WTC11 (cell line): ENCODE measurements at regions not wholly inside any gene's neighbourhood (a gene's known extent, or its start where the extent isn't known, plus 50 kb on each side); places are given as distances from the start of the nearest gene placed in this dataset.

Source experiments
- ESRRA ChIP-seq: sonication (generic); formaldehyde crosslinking; IDR thresholded peaks from 2 replicates; pipeline ENCODE4 v1.8.1; 2022; ENCODE audit warnings: mild to moderate bottlenecking, missing genetic modification reagents, borderline replicate concordance
- IRF2 ChIP-seq: sonication (generic); formaldehyde crosslinking; IDR thresholded peaks from 2 replicates; pipeline ENCODE4 v1.8.0; 2022; ENCODE audit warnings: low read depth, missing genetic modification reagents, borderline replicate concordance
- JUN ChIP-seq: sonication (generic); formaldehyde crosslinking; IDR thresholded peaks from 2 replicates; pipeline ENCODE4 v1.8.0; 2023; ENCODE audit warnings: mild to moderate bottlenecking, missing genetic modification reagents
- NFYB ChIP-seq: sonication (generic); formaldehyde crosslinking; conservative IDR thresholded peaks from 2 replicates; pipeline ENCODE4 v1.8.0; 2022; ENCODE audit warnings: low read depth, missing genetic modification reagents
- NR1H2 ChIP-seq: sonication (generic); formaldehyde crosslinking; IDR thresholded peaks from 2 replicates; pipeline ENCODE4 v1.9.0; 2021; ENCODE audit warnings: mild to moderate bottlenecking, moderate library complexity, missing genetic modification reagents
- RELA ChIP-seq: sonication (generic); formaldehyde crosslinking; IDR thresholded peaks from 2 replicates; pipeline ENCODE4 v1.8.1; 2022; ENCODE audit warnings: missing genetic modification reagents, mild to moderate bottlenecking, borderline replicate concordance
- SMAD4 ChIP-seq: sonication (generic); formaldehyde crosslinking; IDR thresholded peaks from 2 replicates; pipeline ENCODE4 v1.8.0; 2022; ENCODE audit warnings: mild to moderate bottlenecking, missing genetic modification reagents
- ZNF138 ChIP-seq: sonication (generic); formaldehyde crosslinking; conservative IDR thresholded peaks from 2 replicates; pipeline ENCODE4 v1.8.1; 2022; ENCODE audit warnings: mild to moderate bottlenecking, moderate library complexity, missing genetic modification reagents
- ZNF671 ChIP-seq: fragments of 250-450 bp; sonication (Bioruptor Pico); IDR thresholded peaks from 2 replicates; pipeline ENCODE4 v1.8.0; 2021; ENCODE audit warnings: mild to moderate bottlenecking
- TF ChIP-seq, protein P1 (sequence below): sonication (generic); formaldehyde crosslinking; conservative IDR thresholded peaks from 2 replicates; pipeline ENCODE4 v1.8.1; 2023; ENCODE audit warnings: mild to moderate bottlenecking, low read depth, missing genetic modification reagents, moderate library complexity
- TF ChIP-seq, protein P2 (sequence below): fragments of 250-450 bp; sonication (Bioruptor Pico); IDR thresholded peaks from 2 replicates; pipeline ENCODE4 v1.9.0; 2021; ENCODE audit warnings: mild to moderate bottlenecking
- TF ChIP-seq, protein P3 (sequence below): sonication (generic); formaldehyde crosslinking; IDR thresholded peaks from 2 replicates; pipeline ENCODE4 v1.8.1; 2022; ENCODE audit warnings: mild to moderate bottlenecking, moderate library complexity, missing genetic modification reagents
- TF ChIP-seq, protein P4 (sequence below): sonication (generic); formaldehyde crosslinking; IDR thresholded peaks from 2 replicates; pipeline ENCODE4 v1.8.0; 2022; ENCODE audit warnings: missing genetic modification reagents
- TF ChIP-seq, protein P5 (sequence below): fragments of 250-450 bp; sonication (Bioruptor Pico); IDR thresholded peaks from 2 replicates; pipeline ENCODE4 v1.9.0; 2021; ENCODE audit warnings: moderate library complexity, mild to moderate bottlenecking, inconsistent platforms, borderline replicate concordance
- TF ChIP-seq, protein P6 (sequence below): sonication (generic); formaldehyde crosslinking; IDR thresholded peaks from 2 replicates; pipeline ENCODE4 v1.8.1; 2023; ENCODE audit warnings: mild to moderate bottlenecking, missing genetic modification reagents, borderline replicate concordance

DNA sequence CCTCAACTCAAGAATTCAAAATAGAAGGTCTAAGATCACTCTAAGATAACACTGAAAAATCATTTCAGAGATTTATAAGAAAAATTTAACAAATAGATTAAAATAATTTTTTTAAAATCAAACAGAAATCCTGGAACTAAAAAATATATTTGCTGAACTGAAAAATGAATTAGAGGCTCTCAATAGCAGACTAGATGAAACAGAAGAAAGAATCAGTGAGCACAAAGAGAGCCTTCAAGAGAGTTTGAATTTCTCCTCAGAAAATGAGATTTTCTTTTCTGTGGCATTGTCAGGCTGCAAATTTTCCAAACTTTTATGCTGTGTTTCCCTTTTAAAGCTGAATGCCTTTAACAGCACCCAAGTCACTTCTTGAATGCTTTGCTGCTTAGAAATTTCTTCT, 335.0 kb upstream of the SLC7A11 start (continued):
- TF ChIP-seq, protein P1, sequence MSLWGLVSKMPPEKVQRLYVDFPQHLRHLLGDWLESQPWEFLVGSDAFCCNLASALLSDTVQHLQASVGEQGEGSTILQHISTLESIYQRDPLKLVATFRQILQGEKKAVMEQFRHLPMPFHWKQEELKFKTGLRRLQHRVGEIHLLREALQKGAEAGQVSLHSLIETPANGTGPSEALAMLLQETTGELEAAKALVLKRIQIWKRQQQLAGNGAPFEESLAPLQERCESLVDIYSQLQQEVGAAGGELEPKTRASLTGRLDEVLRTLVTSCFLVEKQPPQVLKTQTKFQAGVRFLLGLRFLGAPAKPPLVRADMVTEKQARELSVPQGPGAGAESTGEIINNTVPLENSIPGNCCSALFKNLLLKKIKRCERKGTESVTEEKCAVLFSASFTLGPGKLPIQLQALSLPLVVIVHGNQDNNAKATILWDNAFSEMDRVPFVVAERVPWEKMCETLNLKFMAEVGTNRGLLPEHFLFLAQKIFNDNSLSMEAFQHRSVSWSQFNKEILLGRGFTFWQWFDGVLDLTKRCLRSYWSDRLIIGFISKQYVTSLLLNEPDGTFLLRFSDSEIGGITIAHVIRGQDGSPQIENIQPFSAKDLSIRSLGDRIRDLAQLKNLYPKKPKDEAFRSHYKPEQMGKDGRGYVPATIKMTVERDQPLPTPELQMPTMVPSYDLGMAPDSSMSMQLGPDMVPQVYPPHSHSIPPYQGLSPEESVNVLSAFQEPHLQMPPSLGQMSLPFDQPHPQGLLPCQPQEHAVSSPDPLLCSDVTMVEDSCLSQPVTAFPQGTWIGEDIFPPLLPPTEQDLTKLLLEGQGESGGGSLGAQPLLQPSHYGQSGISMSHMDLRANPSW (CRISPR knock-in tag) = no peak
- TF ChIP-seq, protein P2, sequence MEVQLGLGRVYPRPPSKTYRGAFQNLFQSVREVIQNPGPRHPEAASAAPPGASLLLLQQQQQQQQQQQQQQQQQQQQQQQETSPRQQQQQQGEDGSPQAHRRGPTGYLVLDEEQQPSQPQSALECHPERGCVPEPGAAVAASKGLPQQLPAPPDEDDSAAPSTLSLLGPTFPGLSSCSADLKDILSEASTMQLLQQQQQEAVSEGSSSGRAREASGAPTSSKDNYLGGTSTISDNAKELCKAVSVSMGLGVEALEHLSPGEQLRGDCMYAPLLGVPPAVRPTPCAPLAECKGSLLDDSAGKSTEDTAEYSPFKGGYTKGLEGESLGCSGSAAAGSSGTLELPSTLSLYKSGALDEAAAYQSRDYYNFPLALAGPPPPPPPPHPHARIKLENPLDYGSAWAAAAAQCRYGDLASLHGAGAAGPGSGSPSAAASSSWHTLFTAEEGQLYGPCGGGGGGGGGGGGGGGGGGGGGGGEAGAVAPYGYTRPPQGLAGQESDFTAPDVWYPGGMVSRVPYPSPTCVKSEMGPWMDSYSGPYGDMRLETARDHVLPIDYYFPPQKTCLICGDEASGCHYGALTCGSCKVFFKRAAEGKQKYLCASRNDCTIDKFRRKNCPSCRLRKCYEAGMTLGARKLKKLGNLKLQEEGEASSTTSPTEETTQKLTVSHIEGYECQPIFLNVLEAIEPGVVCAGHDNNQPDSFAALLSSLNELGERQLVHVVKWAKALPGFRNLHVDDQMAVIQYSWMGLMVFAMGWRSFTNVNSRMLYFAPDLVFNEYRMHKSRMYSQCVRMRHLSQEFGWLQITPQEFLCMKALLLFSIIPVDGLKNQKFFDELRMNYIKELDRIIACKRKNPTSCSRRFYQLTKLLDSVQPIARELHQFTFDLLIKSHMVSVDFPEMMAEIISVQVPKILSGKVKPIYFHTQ (CRISPR knock-in tag) = no peak
- TF ChIP-seq SMAD4 (CRISPR knock-in tag) (no peak), NFYB (CRISPR knock-in tag) (no peak), ESRRA (CRISPR knock-in tag) (no peak), ZNF671 (CRISPR knock-in tag) (no peak), ZNF138 (no peak), NR1H2 (CRISPR knock-in tag) (no peak), JUN (CRISPR knock-in tag) (no peak), RELA (CRISPR knock-in tag) (no peak), IRF2 (no peak)
- TF ChIP-seq, protein P3, sequence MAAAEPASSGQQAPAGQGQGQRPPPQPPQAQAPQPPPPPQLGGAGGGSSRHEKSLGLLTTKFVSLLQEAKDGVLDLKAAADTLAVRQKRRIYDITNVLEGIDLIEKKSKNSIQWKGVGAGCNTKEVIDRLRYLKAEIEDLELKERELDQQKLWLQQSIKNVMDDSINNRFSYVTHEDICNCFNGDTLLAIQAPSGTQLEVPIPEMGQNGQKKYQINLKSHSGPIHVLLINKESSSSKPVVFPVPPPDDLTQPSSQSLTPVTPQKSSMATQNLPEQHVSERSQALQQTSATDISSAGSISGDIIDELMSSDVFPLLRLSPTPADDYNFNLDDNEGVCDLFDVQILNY (CRISPR knock-in tag) = no peak
- TF ChIP-seq, protein P4, sequence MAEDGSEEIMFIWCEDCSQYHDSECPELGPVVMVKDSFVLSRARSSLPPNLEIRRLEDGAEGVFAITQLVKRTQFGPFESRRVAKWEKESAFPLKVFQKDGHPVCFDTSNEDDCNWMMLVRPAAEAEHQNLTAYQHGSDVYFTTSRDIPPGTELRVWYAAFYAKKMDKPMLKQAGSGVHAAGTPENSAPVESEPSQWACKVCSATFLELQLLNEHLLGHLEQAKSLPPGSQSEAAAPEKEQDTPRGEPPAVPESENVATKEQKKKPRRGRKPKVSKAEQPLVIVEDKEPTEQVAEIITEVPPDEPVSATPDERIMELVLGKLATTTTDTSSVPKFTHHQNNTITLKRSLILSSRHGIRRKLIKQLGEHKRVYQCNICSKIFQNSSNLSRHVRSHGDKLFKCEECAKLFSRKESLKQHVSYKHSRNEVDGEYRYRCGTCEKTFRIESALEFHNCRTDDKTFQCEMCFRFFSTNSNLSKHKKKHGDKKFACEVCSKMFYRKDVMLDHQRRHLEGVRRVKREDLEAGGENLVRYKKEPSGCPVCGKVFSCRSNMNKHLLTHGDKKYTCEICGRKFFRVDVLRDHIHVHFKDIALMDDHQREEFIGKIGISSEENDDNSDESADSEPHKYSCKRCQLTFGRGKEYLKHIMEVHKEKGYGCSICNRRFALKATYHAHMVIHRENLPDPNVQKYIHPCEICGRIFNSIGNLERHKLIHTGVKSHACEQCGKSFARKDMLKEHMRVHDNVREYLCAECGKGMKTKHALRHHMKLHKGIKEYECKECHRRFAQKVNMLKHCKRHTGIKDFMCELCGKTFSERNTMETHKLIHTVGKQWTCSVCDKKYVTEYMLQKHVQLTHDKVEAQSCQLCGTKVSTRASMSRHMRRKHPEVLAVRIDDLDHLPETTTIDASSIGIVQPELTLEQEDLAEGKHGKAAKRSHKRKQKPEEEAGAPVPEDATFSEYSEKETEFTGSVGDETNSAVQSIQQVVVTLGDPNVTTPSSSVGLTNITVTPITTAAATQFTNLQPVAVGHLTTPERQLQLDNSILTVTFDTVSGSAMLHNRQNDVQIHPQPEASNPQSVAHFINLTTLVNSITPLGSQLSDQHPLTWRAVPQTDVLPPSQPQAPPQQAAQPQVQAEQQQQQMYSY (CRISPR knock-in tag) = no peak
- TF ChIP-seq, protein P5, sequence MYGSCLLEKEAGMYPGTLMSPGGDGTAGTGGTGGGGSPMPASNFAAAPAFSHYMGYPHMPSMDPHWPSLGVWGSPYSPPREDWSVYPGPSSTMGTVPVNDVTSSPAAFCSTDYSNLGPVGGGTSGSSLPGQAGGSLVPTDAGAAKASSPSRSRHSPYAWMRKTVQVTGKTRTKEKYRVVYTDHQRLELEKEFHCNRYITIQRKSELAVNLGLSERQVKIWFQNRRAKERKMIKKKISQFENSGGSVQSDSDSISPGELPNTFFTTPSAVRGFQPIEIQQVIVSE (CRISPR knock-in tag) = no peak
- TF ChIP-seq, protein P6, sequence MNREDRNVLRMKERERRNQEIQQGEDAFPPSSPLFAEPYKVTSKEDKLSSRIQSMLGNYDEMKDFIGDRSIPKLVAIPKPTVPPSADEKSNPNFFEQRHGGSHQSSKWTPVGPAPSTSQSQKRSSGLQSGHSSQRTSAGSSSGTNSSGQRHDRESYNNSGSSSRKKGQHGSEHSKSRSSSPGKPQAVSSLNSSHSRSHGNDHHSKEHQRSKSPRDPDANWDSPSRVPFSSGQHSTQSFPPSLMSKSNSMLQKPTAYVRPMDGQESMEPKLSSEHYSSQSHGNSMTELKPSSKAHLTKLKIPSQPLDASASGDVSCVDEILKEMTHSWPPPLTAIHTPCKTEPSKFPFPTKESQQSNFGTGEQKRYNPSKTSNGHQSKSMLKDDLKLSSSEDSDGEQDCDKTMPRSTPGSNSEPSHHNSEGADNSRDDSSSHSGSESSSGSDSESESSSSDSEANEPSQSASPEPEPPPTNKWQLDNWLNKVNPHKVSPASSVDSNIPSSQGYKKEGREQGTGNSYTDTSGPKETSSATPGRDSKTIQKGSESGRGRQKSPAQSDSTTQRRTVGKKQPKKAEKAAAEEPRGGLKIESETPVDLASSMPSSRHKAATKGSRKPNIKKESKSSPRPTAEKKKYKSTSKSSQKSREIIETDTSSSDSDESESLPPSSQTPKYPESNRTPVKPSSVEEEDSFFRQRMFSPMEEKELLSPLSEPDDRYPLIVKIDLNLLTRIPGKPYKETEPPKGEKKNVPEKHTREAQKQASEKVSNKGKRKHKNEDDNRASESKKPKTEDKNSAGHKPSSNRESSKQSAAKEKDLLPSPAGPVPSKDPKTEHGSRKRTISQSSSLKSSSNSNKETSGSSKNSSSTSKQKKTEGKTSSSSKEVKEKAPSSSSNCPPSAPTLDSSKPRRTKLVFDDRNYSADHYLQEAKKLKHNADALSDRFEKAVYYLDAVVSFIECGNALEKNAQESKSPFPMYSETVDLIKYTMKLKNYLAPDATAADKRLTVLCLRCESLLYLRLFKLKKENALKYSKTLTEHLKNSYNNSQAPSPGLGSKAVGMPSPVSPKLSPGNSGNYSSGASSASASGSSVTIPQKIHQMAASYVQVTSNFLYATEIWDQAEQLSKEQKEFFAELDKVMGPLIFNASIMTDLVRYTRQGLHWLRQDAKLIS (CRISPR knock-in tag) = no peak
